Mesendoderm (in vitro differentiated cells): ENCODE measurements at regions not wholly inside any gene's neighbourhood (a gene's known extent, or its start where the extent isn't known, plus 50 kb on each side); places are given as distances from the start of the nearest gene placed in this dataset.

ENCODE experiments used
- DNase-seq: peaks from one replicate; pipeline ENCODE4 v3.0.0; 2013
- H2AK5ac ChIP-seq: 2 replicates; pipeline ENCODE4 v1.6.1; 2013; ENCODE audit warnings: low read length, inconsistent platforms
- H2BK120ac ChIP-seq: 2 replicates; pipeline ENCODE4 v1.6.1; 2013; ENCODE audit warnings: low read depth, mild to moderate bottlenecking, low read length, moderate library complexity, mixed read lengths
- H2BK15ac ChIP-seq: replicated peaks from 2 replicates; pipeline ENCODE4 v1.6.1; 2013; ENCODE audit warnings: low read depth, mild to moderate bottlenecking, moderate library complexity
- H2BK5ac ChIP-seq: 2 replicates; pipeline ENCODE4 v1.6.1; 2013; ENCODE audit warnings: low read length, inconsistent platforms
- H3K18ac ChIP-seq: 2 replicates; pipeline ENCODE4 v1.6.1; 2013; ENCODE audit warnings: mild to moderate bottlenecking, low read length, mixed read lengths
- H3K23ac ChIP-seq: one replicate; pipeline ENCODE4 v1.6.1; 2013; ENCODE audit warnings: low read length
- H3K27ac ChIP-seq: 2 replicates; pipeline ENCODE4 v1.5.1; 2013; ENCODE audit warnings: low read depth, mild to moderate bottlenecking, inconsistent platforms, low read length, moderate library complexity
- H3K27me3 ChIP-seq: 2 replicates; pipeline ENCODE4 v1.6.1; 2013; ENCODE audit warnings: low read length, control low read depth, mild to moderate bottlenecking, inconsistent platforms; ENCODE audit not compliant: insufficient read depth, poor library complexity
- H3K36me3 ChIP-seq: 2 replicates; pipeline ENCODE4 v1.6.1; 2013; ENCODE audit warnings: low read length, inconsistent platforms; ENCODE audit not compliant: control insufficient read depth, insufficient read depth
- H3K4ac ChIP-seq: one replicate; pipeline ENCODE4 v1.6.1; 2013; ENCODE audit warnings: low read depth, mild to moderate bottlenecking, low read length, moderate library complexity
- H3K4me1 ChIP-seq: 2 replicates; pipeline ENCODE4 v1.6.1; 2013; ENCODE audit warnings: low read depth, low read length, inconsistent platforms; ENCODE audit not compliant: control insufficient read depth
- H3K4me2 ChIP-seq: 2 replicates; pipeline ENCODE4 v1.6.1; 2013; ENCODE audit warnings: low read length
- H3K4me3 ChIP-seq: 2 replicates; pipeline ENCODE4 v1.5.1; 2013; ENCODE audit warnings: mild to moderate bottlenecking, low read length
- H3K56ac ChIP-seq: one replicate; pipeline ENCODE4 v1.6.1; 2013; ENCODE audit warnings: low read length
- H3K79me1 ChIP-seq: 2 replicates; pipeline ENCODE4 v1.6.1; 2013; ENCODE audit warnings: low read length, inconsistent platforms
- H3K79me2 ChIP-seq: 2 replicates; pipeline ENCODE4 v1.6.1; 2013; ENCODE audit warnings: mild to moderate bottlenecking, low read length; ENCODE audit not compliant: control insufficient read depth, insufficient read depth
- H3K9ac ChIP-seq: 2 replicates; pipeline ENCODE4 v1.6.1; 2013; ENCODE audit warnings: low read length, inconsistent platforms
- H4K5ac ChIP-seq: one replicate; pipeline ENCODE4 v1.6.1; 2013; ENCODE audit warnings: low read length
- H4K8ac ChIP-seq: one replicate; pipeline ENCODE4 v1.6.1; 2013; ENCODE audit warnings: low read depth, mild to moderate bottlenecking, control low read depth, low read length, moderate library complexity
- WGBS: extraction: QIAGEN DNeasy Blood & Tissue Kit; methylation state at CpG from one replicate; pipeline ENCODE4 v1.1.7; 2013; ENCODE audit warnings: low lambda C conversion rate, missing lambda C conversion rate; ENCODE audit not compliant: insufficient coverage; ENCODE audit errors: extremely low coverage; 5-methylcytosine and 5-hydroxymethylcytosine counted together

GRCh38 chr12:125193376-125194152, 128.3 kb downstream of the AACS start:
- H3K79me2 ChIP-seq: peaks cover 1% of the 10 kb centered on the region
- no peak overlapping the region for H3K4me3 ChIP-seq
- no peak overlapping the region for H2BK5ac ChIP-seq
- no peak for DNase-seq
- H3K9ac ChIP-seq: no peak overlapping the region
- no peak overlapping the region for H4K8ac ChIP-seq
- H3K18ac ChIP-seq: no peak overlapping the region
- H3K4ac ChIP-seq: no peak overlapping the region
- H3K23ac ChIP-seq: no peak overlapping the region
- no CpG with 5 or more reads among the region's 6 CpGs for WGBS
- H3K4me2 ChIP-seq: no peak overlapping the region
- peaks cover 5% of the 10 kb centered on the region for H3K27me3 ChIP-seq
- H4K5ac ChIP-seq: no peak overlapping the region
- no peak overlapping the region for H2BK120ac ChIP-seq
- H3K27ac ChIP-seq: no peak overlapping the region
- no peaks in the 10 kb centered on the region for H3K79me1 ChIP-seq
- H2BK15ac ChIP-seq: no peak overlapping the region
- peaks cover 5% of the 10 kb centered on the region for H3K4me1 ChIP-seq
- no peak overlapping the region for H2AK5ac ChIP-seq
- no peak overlapping the region for H3K56ac ChIP-seq
- no peaks in the 10 kb centered on the region for H3K36me3 ChIP-seq

GRCh38 chr12:125194163-125194773, 129.0 kb downstream of the AACS start:
- H3K79me1 ChIP-seq: no peaks in the 10 kb centered on the region
- H3K4me3 ChIP-seq: no peak overlapping the region
- no peak overlapping the region for H2BK120ac ChIP-seq
- H3K27me3 ChIP-seq: peaks cover 2% of the 10 kb centered on the region
- peak; percentile 81 for DNase-seq
- H3K18ac ChIP-seq: no peak overlapping the region
- no peak overlapping the region for H2BK5ac ChIP-seq
- H3K23ac ChIP-seq: no peak overlapping the region
- no CpG with 5 or more reads among the region's 19 CpGs for WGBS
- H4K5ac ChIP-seq: no peak overlapping the region
- no peak overlapping the region for H3K9ac ChIP-seq
- no peaks in the 10 kb centered on the region for H3K36me3 ChIP-seq
- H3K79me2 ChIP-seq: peaks cover 1% of the 10 kb centered on the region
- H3K56ac ChIP-seq: no peak overlapping the region
- H3K4me2 ChIP-seq: no peak overlapping the region
- no peak overlapping the region for H2BK15ac ChIP-seq
- no peak overlapping the region for H4K8ac ChIP-seq
- H3K4ac ChIP-seq: no peak overlapping the region
- no peak overlapping the region for H2AK5ac ChIP-seq
- no peaks in the 10 kb centered on the region for H3K4me1 ChIP-seq
- H3K27ac ChIP-seq: no peak overlapping the region

- no peak overlapping the region for H2BK120ac ChIP-seq
- no peak overlapping the region for H3K4ac ChIP-seq
- H3K4me3 ChIP-seq: no peak overlapping the region
- H3K79me1 ChIP-seq: no peaks in the 10 kb centered on the region
- no peak overlapping the region for H2BK15ac ChIP-seq
- no peaks in the 10 kb centered on the region for H3K36me3 ChIP-seq
- H3K18ac ChIP-seq: no peak overlapping the region
- no peak overlapping the region for H2AK5ac ChIP-seq
- no peaks in the 10 kb centered on the region for H3K4me1 ChIP-seq
- no peak overlapping the region for H2BK5ac ChIP-seq
- H3K9ac ChIP-seq: no peak overlapping the region
- no peak overlapping the region for H3K27ac ChIP-seq
- no peaks in the 10 kb centered on the region for H3K27me3 ChIP-seq
- no CpG with 5 or more reads among the region's 8 CpGs for WGBS
- peaks cover 1% of the 10 kb centered on the region for H3K79me2 ChIP-seq
- no peak overlapping the region for H3K4me2 ChIP-seq
- no peak overlapping the region for H3K23ac ChIP-seq
- no peak overlapping the region for H3K56ac ChIP-seq
- DNase-seq: no peak
- H4K8ac ChIP-seq: no peak overlapping the region
- no peak overlapping the region for H4K5ac ChIP-seq
Observed at GRCh38 chr12:125194987-125195386, 129.8 kb downstream of the AACS start.

GRCh38 chr12:125197326-125197725, 132.1 kb downstream of the AACS start:
- H3K4me2 ChIP-seq: no peak overlapping the region
- WGBS: no CpG with 5 or more reads among the region's 4 CpGs
- no peak overlapping the region for H3K18ac ChIP-seq
- no peak overlapping the region for H3K56ac ChIP-seq
- H4K8ac ChIP-seq: no peak overlapping the region
- H2AK5ac ChIP-seq: no peak overlapping the region
- no peaks in the 10 kb centered on the region for H3K79me1 ChIP-seq
- no peak for DNase-seq
- no peak overlapping the region for H2BK5ac ChIP-seq
- no peaks in the 10 kb centered on the region for H3K27me3 ChIP-seq
- no peak overlapping the region for H3K4ac ChIP-seq
- no peak overlapping the region for H3K9ac ChIP-seq
- H3K4me3 ChIP-seq: no peak overlapping the region
- no peaks in the 10 kb centered on the region for H3K36me3 ChIP-seq
- no peak overlapping the region for H2BK120ac ChIP-seq
- no peak overlapping the region for H2BK15ac ChIP-seq
- H3K4me1 ChIP-seq: no peaks in the 10 kb centered on the region
- no peak overlapping the region for H3K23ac ChIP-seq
- no peaks in the 10 kb centered on the region for H3K79me2 ChIP-seq
- H3K27ac ChIP-seq: no peak overlapping the region
- H4K5ac ChIP-seq: no peak overlapping the region

- H2BK15ac ChIP-seq: no peak overlapping the region
- H3K18ac ChIP-seq: no peak overlapping the region
- H3K79me1 ChIP-seq: no peaks in the 10 kb centered on the region
- no peaks in the 10 kb centered on the region for H3K36me3 ChIP-seq
- H3K27me3 ChIP-seq: no peaks in the 10 kb centered on the region
- no peak overlapping the region for H3K27ac ChIP-seq
- H3K4ac ChIP-seq: no peak overlapping the region
- H4K8ac ChIP-seq: no peak overlapping the region
- no peak overlapping the region for H2AK5ac ChIP-seq
- H3K4me3 ChIP-seq: no peak overlapping the region
- H2BK120ac ChIP-seq: no peak overlapping the region
- H2BK5ac ChIP-seq: no peak overlapping the region
- H3K9ac ChIP-seq: no peak overlapping the region
- no peaks in the 10 kb centered on the region for H3K4me1 ChIP-seq
- H3K79me2 ChIP-seq: no peaks in the 10 kb centered on the region
- DNase-seq: no peak
- no peak overlapping the region for H3K56ac ChIP-seq
- no peak overlapping the region for H3K23ac ChIP-seq
- no peak overlapping the region for H4K5ac ChIP-seq
- WGBS: no CpG with 5 or more reads among the region's 4 CpGs
- no peak overlapping the region for H3K4me2 ChIP-seq
Observed at GRCh38 chr12:125198652-125199051, 133.4 kb downstream of the AACS start.
